GM12878 (cell line): ENCODE measurements at regions not wholly inside any gene's neighbourhood (a gene's known extent, or its start where the extent isn't known, plus 50 kb on each side); places are given as distances from the start of the nearest gene placed in this dataset.

ENCODE experiments used
- ATAC-seq: fragments of 200-7000 bp; cut with Tn5 transposase; 3 replicates; pipeline ENCODE4 v1.9.1; 2020; ENCODE audit warnings: mild to moderate bottlenecking, moderate library complexity
- BruUV-seq: library from RNA; stranded (reverse); fragments of 400-500 nt; replicated peaks from 2 replicates; lab custom pipeline; 2021; lab: Mats Ljungman, UMichigan
- CTCF ChIA-PET: fragments of 300-600 bp; sonication (Branson Sonifier 250); formaldehyde crosslinking; extraction: SDS; loops from one replicate; lab custom pipeline; 2021; ENCODE audit warnings: inconsistent platforms; lab: Yijun Ruan, JAX
- POLR2A ChIA-PET: fragments of 350-600 bp; formaldehyde crosslinking; extraction: SDS; loops from one replicate; lab custom pipeline; 2021; ENCODE audit warnings: inconsistent platforms; lab: Charles Lee
- RAD21 ChIA-PET: fragments of 300-600 bp; sonication (Branson Sonifier 250); formaldehyde crosslinking; loops from one replicate; lab custom pipeline; 2023; ENCODE audit warnings: antibody characterized with exemption; ENCODE audit not compliant: unreplicated experiment; lab: Charles Lee
- SMC1A ChIA-PET: fragments of 300-600 bp; sonication (Branson Sonifier 250); formaldehyde crosslinking; loops from one replicate; lab custom pipeline; 2023; ENCODE audit not compliant: unreplicated experiment, uncharacterized antibody; lab: Charles Lee
- DNase-seq: peaks from one replicate; pipeline ENCODE4 v3.0.0-alpha.2; 2011; ENCODE audit warnings: low read depth, low spot score
- FAIRE-seq: peaks from 3 replicates; lab custom pipeline; 2011; peaks lifted over from hg19 to GRCh38; lab: Jason Lieb, UNC
- H2AFZ ChIP-seq: 2 replicates; pipeline ENCODE4 v1.6.0; 2011; ENCODE audit warnings: low read depth, low read length, control low read depth; ENCODE audit not compliant: control insufficient read depth
- H3K27ac ChIP-seq: 2 replicates; pipeline ENCODE4 v1.5.1; 2011; ENCODE audit warnings: control low read depth; ENCODE audit not compliant: control insufficient read depth, insufficient read depth
- H3K27me3 ChIP-seq, 2 experiments: replicated peaks in 1 of 2; 2 replicates each; pipeline versions ENCODE4 v1.6.0 to v1.6.1; 2011; ENCODE audit warnings: low read length in 1 of 2; ENCODE audit not compliant: control insufficient read depth in 2 of 2, insufficient read depth in 2 of 2
- H3K36me3 ChIP-seq, 2 experiments: 2 replicates each; pipeline ENCODE4 v1.5.1; 2011; ENCODE audit warnings: low read length in 1 of 2; ENCODE audit not compliant: control insufficient read depth in 2 of 2, insufficient read depth in 2 of 2
- H3K4me1 ChIP-seq: 2 replicates; pipeline ENCODE4 v1.6.1; 2011; ENCODE audit warnings: mild to moderate bottlenecking, low read length, moderate library complexity, mixed read lengths; ENCODE audit not compliant: control insufficient read depth, insufficient read depth
- H3K4me2 ChIP-seq: 2 replicates; pipeline ENCODE4 v1.6.0; 2011; ENCODE audit warnings: control low read depth; ENCODE audit not compliant: control insufficient read depth, insufficient read depth
- H3K4me3 ChIP-seq: fragments of 200-600 bp; sonication (generic); 2 replicates; pipeline ENCODE4 v1.5.1; 2016
- H3K79me2 ChIP-seq: 2 replicates; pipeline ENCODE4 v1.6.0; 2011; ENCODE audit warnings: low read length; ENCODE audit not compliant: control insufficient read depth, insufficient read depth
- H3K9ac ChIP-seq: 2 replicates; pipeline ENCODE4 v1.8.0; 2011; ENCODE audit warnings: low read length, control low read depth, mixed read lengths; ENCODE audit not compliant: control insufficient read depth, insufficient read depth
- H3K9me3 ChIP-seq: replicated peaks from 3 replicates; pipeline ENCODE4 v1.5.1; 2011; ENCODE audit warnings: mild to moderate bottlenecking, low read length; ENCODE audit not compliant: control insufficient read depth, insufficient read depth
- H4K20me1 ChIP-seq: 2 replicates; pipeline ENCODE4 v1.6.0; 2011; ENCODE audit not compliant: control insufficient read depth, insufficient read depth
- BHLHE40 ChIP-seq, 2 experiments: fragments of 450-650 bp in 1 of 2; IDR thresholded peaks; 2 replicates each; pipeline ENCODE4 v1.6.1; 2011 to 2017; ENCODE audit warnings: low read depth in 2 of 2, borderline replicate concordance in 1 of 2, improper control_type of control experiment in 1 of 2, low read length in 1 of 2, mild to moderate bottlenecking in 1 of 2
- CREM ChIP-seq: IDR thresholded peaks from 2 replicates; pipeline ENCODE4 v1.6.1; 2014; ENCODE audit warnings: antibody characterized with exemption, low read depth
- KAT2A ChIP-seq: conservative IDR thresholded peaks from 2 replicates; pipeline ENCODE4 v1.6.1; 2011; ENCODE audit warnings: low read depth, low read length; ENCODE audit not compliant: control insufficient read depth
- NFIC ChIP-seq: IDR thresholded peaks from 2 replicates; pipeline ENCODE4 v1.6.1; 2012; ENCODE audit warnings: low read depth, mild to moderate bottlenecking, inconsistent platforms, low read length, moderate library complexity
- POLR2A ChIP-seq: IDR thresholded peaks from 2 replicates; pipeline ENCODE4 v1.6.1; 2011; ENCODE audit warnings: low read depth, mild to moderate bottlenecking, low read length
- RAD51 ChIP-seq: fragments of 450-650 bp; IDR thresholded peaks from 2 replicates; pipeline ENCODE4 v1.6.1; 2016; ENCODE audit warnings: moderate library complexity, mild to moderate bottlenecking, inconsistent platforms
- RUNX3 ChIP-seq: IDR thresholded peaks from 2 replicates; pipeline ENCODE4 v1.6.1; 2012; ENCODE audit warnings: low read length, inconsistent platforms
- SIN3A ChIP-seq: IDR thresholded peaks from 2 replicates; pipeline ENCODE4 v1.6.1; 2012; ENCODE audit warnings: low read depth, low read length, improper control_type of control experiment
- SMARCA5 ChIP-seq: fragments of 450-650 bp; IDR thresholded peaks from 2 replicates; pipeline ENCODE4 v1.6.1; 2017; ENCODE audit warnings: mild to moderate bottlenecking
- STAT3 ChIP-seq: IDR thresholded peaks from 2 replicates; pipeline ENCODE4 v1.6.1; 2011; ENCODE audit warnings: low read depth, low read length, improper control_type of control experiment
- WRNIP1 ChIP-seq: IDR thresholded peaks from 2 replicates; pipeline ENCODE4 v1.6.1; 2011; ENCODE audit warnings: low read depth, low read length, improper control_type of control experiment, borderline replicate concordance
- YY1 ChIP-seq: IDR thresholded peaks from 2 replicates; pipeline ENCODE4 v1.6.1; 2011; ENCODE audit warnings: low read depth, mild to moderate bottlenecking, low read length
- ZNF622 ChIP-seq: fragments of 450-650 bp; IDR thresholded peaks from 2 replicates; pipeline ENCODE4 v1.6.1; 2017; ENCODE audit warnings: mild to moderate bottlenecking, inconsistent platforms
- ZNF687 ChIP-seq: fragments of 450-650 bp; IDR thresholded peaks from 2 replicates; pipeline ENCODE4 v1.6.1; 2017; ENCODE audit warnings: mild to moderate bottlenecking, moderate library complexity
- WGBS: methylation state at CpG from one replicate; pipeline ENCODE4 v1.1.6; 2016; ENCODE audit warnings: low lambda C conversion rate; ENCODE audit not compliant: insufficient replicate concordance, insufficient coverage; ENCODE audit errors: missing lambda C conversion rate; 5-methylcytosine and 5-hydroxymethylcytosine counted together
- in situ Hi-C: fragments of 300-500 bp; cut with MboI; formaldehyde crosslinking; loops from 9 replicates; pipeline ENCODE4 v1.14.3; 2018; ENCODE audit warnings: mixed read lengths
- intact Hi-C: fragments of 100-400 bp; cut with micrococcal nuclease; formaldehyde crosslinking; loops from one replicate; pipeline ENCODE4 v1.14.2; 2022; ENCODE audit not compliant: unreplicated experiment
- TF ChIP-seq, protein P1 (sequence below): fragments of 450-650 bp; formaldehyde crosslinking; IDR thresholded peaks from 2 replicates; pipeline ENCODE4 v1.4.0; 2022; ENCODE audit warnings: mild to moderate bottlenecking, moderate library complexity
- TF ChIP-seq, protein P2 (sequence below): IDR thresholded peaks from 2 replicates; pipeline ENCODE4 v1.6.1; 2012; ENCODE audit warnings: low read depth, low read length, improper control_type of control experiment

DNA sequence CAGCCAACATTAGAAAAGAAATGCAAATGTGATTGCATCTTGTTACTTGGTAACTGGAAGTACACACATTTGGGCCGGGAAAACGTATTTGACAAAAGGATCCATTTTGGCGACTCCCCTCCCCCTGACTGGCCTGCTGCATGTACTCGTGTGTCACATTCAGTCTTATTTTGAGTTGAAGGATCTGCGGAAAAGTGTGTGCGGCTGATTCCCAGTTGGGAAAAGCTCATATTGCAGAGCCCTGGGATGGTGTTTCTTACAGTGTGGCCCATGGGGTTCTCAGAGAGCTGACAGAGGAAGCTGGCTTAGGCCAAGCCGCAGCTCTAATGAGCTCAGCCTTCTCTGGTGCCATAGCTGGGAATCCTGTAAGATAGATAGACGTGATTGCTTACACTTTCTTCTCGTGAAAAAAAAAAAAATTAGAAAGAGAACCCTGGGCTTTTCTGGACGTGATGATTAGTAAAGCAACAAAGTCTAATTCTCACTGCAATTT, 170.3 kb upstream of the ARGLU1 start:
- ATAC-seq (no peak), DNase-seq (no peak), FAIRE-seq (no peak)
- H3K79me2 ChIP-seq: no peaks in the 10 kb centered on the region
- no peaks in the 10 kb centered on the region for H3K9me3 ChIP-seq
- CTCF ChIA-PET: interaction anchor here (1.0 kb wide), 1 partner anchor 15 kb away, joined by 3 read pairs; no protein-coding TSS in a partner anchor
- H3K4me3 ChIP-seq: no peak overlapping the region
- in situ Hi-C loops (no loop called here), intact Hi-C loops (no loop called here)
- no TSS peak for BruUV-seq
- H3K27me3 ChIP-seq: no peaks in the 10 kb centered on the region
- H3K4me2 ChIP-seq: no peak overlapping the region
- 26% methylated on average over 10 of the region's 10 CpGs for WGBS
- H3K4me1 ChIP-seq: no peaks in the 10 kb centered on the region
- POLR2A ChIA-PET: no interaction called here
- H4K20me1 ChIP-seq: no peaks in the 10 kb centered on the region
- RAD21 ChIA-PET: no interaction called here
- H3K36me3 ChIP-seq: no peaks in the 10 kb centered on the region
- no peak overlapping the region for H3K27ac ChIP-seq
- no peak overlapping the region for H3K9ac ChIP-seq
- no peak overlapping the region for H2AFZ ChIP-seq
- SMC1A ChIA-PET: no interaction called here
- TF ChIP-seq ZNF687 (no peak), SMARCA5 (no peak), WRNIP1 (no peak), POLR2A (no peak), RUNX3 (no peak), YY1 (no peak), SIN3A (no peak), CREM (no peak), RAD51 (no peak), KAT2A (no peak), ZNF622 (no peak), BHLHE40 (IDR thresholded peaks at IDR 0.05; ENCODE audit: borderline replicate concordance in 1 of 2, low read depth in 2 of 2, low read length in 1 of 2) (no peak), STAT3 (no peak), NFIC (no peak)
- TF ChIP-seq, protein P1, sequence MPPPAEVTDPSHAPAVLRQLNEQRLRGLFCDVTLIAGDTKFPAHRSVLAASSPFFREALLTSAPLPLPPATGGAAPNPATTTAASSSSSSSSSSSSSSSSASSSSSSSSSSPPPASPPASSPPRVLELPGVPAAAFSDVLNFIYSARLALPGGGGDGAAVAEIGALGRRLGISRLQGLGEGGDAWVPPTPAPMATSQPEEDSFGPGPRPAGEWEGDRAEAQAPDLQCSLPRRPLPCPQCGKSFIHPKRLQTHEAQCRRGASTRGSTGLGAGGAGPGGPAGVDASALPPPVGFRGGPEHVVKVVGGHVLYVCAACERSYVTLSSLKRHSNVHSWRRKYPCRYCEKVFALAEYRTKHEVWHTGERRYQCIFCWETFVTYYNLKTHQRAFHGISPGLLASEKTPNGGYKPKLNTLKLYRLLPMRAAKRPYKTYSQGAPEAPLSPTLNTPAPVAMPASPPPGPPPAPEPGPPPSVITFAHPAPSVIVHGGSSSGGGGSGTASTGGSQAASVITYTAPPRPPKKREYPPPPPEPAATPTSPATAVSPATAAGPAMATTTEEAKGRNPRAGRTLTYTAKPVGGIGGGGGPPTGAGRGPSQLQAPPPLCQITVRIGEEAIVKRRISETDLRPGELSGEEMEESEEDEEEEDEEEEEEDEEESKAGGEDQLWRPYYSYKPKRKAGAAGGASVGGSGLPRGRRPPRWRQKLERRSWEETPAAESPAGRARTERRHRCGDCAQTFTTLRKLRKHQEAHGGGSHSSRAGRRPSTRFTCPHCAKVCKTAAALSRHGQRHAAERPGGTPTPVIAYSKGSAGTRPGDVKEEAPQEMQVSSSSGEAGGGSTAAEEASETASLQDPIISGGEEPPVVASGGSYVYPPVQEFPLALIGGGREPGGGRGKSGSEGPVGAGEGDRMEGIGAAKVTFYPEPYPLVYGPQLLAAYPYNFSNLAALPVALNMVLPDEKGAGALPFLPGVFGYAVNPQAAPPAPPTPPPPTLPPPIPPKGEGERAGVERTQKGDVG (CRISPR knock-in tag): no peak
- TF ChIP-seq, protein P2, sequence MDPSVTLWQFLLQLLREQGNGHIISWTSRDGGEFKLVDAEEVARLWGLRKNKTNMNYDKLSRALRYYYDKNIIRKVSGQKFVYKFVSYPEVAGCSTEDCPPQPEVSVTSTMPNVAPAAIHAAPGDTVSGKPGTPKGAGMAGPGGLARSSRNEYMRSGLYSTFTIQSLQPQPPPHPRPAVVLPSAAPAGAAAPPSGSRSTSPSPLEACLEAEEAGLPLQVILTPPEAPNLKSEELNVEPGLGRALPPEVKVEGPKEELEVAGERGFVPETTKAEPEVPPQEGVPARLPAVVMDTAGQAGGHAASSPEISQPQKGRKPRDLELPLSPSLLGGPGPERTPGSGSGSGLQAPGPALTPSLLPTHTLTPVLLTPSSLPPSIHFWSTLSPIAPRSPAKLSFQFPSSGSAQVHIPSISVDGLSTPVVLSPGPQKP: no peak
